Panc1 (cell line): ENCODE measurements at regions not wholly inside any gene's neighbourhood (a gene's known extent, or its start where the extent isn't known, plus 50 kb on each side); places are given as distances from the start of the nearest gene placed in this dataset.

ENCODE experiments used
- ATAC-seq: fragments of 200-7000 bp; cut with Tn5 transposase; 2 replicates; pipeline ENCODE4 v1.9.1; 2020; ENCODE audit warnings: mild to moderate bottlenecking, moderate library complexity
- BruUV-seq: library from RNA; stranded (reverse); fragments of 400-500 nt; replicated peaks from 2 replicates; lab custom pipeline; 2021; lab: Mats Ljungman, UMichigan
- CTCF ChIA-PET: fragments of 300-600 bp; sonication (Branson Sonifier 250); formaldehyde crosslinking; loops from one replicate; lab custom pipeline; 2022; ENCODE audit warnings: antibody characterized with exemption; lab: Charles Lee
- POLR2A ChIA-PET: fragments of 300-600 bp; sonication (Branson Sonifier 250); formaldehyde crosslinking; loops from one replicate; lab custom pipeline; 2022; ENCODE audit warnings: antibody characterized with exemption; lab: Charles Lee
- DNase-seq: peaks from one replicate; pipeline ENCODE4 v3.0.0-alpha.2; 2010; ENCODE audit warnings: low read depth, low spot score
- H3K27ac ChIP-seq: 2 replicates; pipeline ENCODE4 v1.5.1; 2011; ENCODE audit warnings: mild to moderate bottlenecking, low read length, inconsistent platforms
- H3K27me3 ChIP-seq: fragments of 200-500 bp; sonication (Bioruptor generic); 2 replicates; pipeline ENCODE4 v1.6.0; 2014; ENCODE audit warnings: low read length, inconsistent platforms; ENCODE audit not compliant: control insufficient read depth, insufficient read depth
- H3K36me3 ChIP-seq: fragments of 200-500 bp; sonication (Bioruptor generic); 2 replicates; pipeline ENCODE4 v1.5.1; 2014; ENCODE audit warnings: inconsistent platforms, mild to moderate bottlenecking, low read length, moderate library complexity; ENCODE audit not compliant: control insufficient read depth, insufficient read depth
- H3K4me1 ChIP-seq: 2 replicates; pipeline ENCODE4 v1.5.1; 2011; ENCODE audit warnings: inconsistent platforms, mild to moderate bottlenecking, low read length, moderate library complexity; ENCODE audit not compliant: control insufficient read depth, insufficient read depth
- H3K4me3 ChIP-seq, 2 experiments: 2 replicates each; pipeline ENCODE4 v1.5.1; 2011 to 2012; ENCODE audit warnings: low read depth in 2 of 2, low read length in 2 of 2, mild to moderate bottlenecking in 2 of 2, inconsistent platforms in 1 of 2, moderate library complexity in 1 of 2
- H3K9me3 ChIP-seq: fragments of 200-500 bp; sonication (Bioruptor generic); 2 replicates; pipeline ENCODE4 v1.5.1; 2014; ENCODE audit warnings: low read depth, mild to moderate bottlenecking, inconsistent platforms, low read length, moderate library complexity; ENCODE audit not compliant: control insufficient read depth, insufficient read depth
- CTCF ChIP-seq: fragments of 450-650 bp; IDR thresholded peaks from 2 replicates; pipeline ENCODE4 v1.5.1; 2017; ENCODE audit warnings: mild to moderate bottlenecking
- POLR2AphosphoS5 ChIP-seq: IDR thresholded peaks from 2 replicates; pipeline ENCODE4 v1.6.1; 2012; ENCODE audit warnings: mild to moderate bottlenecking, low read depth, low read length, moderate library complexity
- REST ChIP-seq, 2 experiments: IDR thresholded peaks; 2 replicates each; pipeline ENCODE4 v1.6.1; 2011 to 2012; ENCODE audit warnings: low read depth in 2 of 2, control low read depth in 1 of 2, low read length in 1 of 2, mild to moderate bottlenecking in 1 of 2, moderate library complexity in 1 of 2; ENCODE audit not compliant: insufficient read depth in 1 of 2
- SIN3A ChIP-seq: IDR thresholded peaks from 2 replicates; pipeline ENCODE4 v1.6.1; 2012; ENCODE audit warnings: low read depth, mild to moderate bottlenecking, low read length, moderate library complexity, borderline replicate concordance; ENCODE audit not compliant: insufficient read depth
- TCF7L2 ChIP-seq: IDR thresholded peaks from 2 replicates; pipeline ENCODE4 v1.6.1; 2011; ENCODE audit warnings: mild to moderate bottlenecking, low read depth, low read length, inconsistent platforms
- in situ Hi-C: cut with HindIII; loops from 2 replicates; pipeline ENCODE4 v1.10.0; 2016; ENCODE audit warnings: low sequenced_read_pairs, low pct_unique_long_range_greater_than_20kb
- intact Hi-C: fragments of 100-400 bp; cut with micrococcal nuclease; formaldehyde crosslinking; loops from one replicate; pipeline ENCODE4 v1.10.0; 2022; ENCODE audit not compliant: unreplicated experiment

GRCh38 chr6:23414051-23414445, 712.0 kb upstream of the NRSN1 start:
- POLR2A ChIA-PET: no interaction called here
- in situ Hi-C loops: no loop called here

GRCh38 chr6:23414922-23415321, 711.1 kb upstream of the NRSN1 start:
- no peak overlapping the region for H3K27ac ChIP-seq
- no peaks in the 10 kb centered on the region for H3K4me1 ChIP-seq
- in situ Hi-C loops (no loop called here), intact Hi-C loops (no loop called here)
- no peak overlapping the region for H3K4me3 ChIP-seq
- ChIA-PET POLR2A (no interaction called here), CTCF (interaction anchor here (0.7 kb wide), 1 partner anchor 445 kb away, joined by 3 read pairs; no protein-coding TSS in a partner anchor)
- no TSS peak for BruUV-seq
- ATAC-seq: no peak
- TF ChIP-seq CTCF (no peak), TCF7L2 (no peak), SIN3A (no peak), REST (IDR thresholded peaks at IDR 0.05; ENCODE audit: insufficient read depth in 1 of 2, low read depth in 2 of 2, low read length in 1 of 2) (no peak), POLR2AphosphoS5 (no peak)
- no peak for DNase-seq
- no peaks in the 10 kb centered on the region for H3K27me3 ChIP-seq
- H3K36me3 ChIP-seq: no peaks in the 10 kb centered on the region
- no peaks in the 10 kb centered on the region for H3K9me3 ChIP-seq

More at GRCh38 chr6:23414051-23414445, 712.0 kb upstream of the NRSN1 start:
- no peak for ATAC-seq
- intact Hi-C loops: no loop called here
- Histone ChIP-seq H3K9me3 (no peaks in the 10 kb centered on the region), H3K27ac (no peak overlapping the region), H3K36me3 (no peaks in the 10 kb centered on the region), H3K27me3 (no peaks in the 10 kb centered on the region), H3K4me3 (no peak overlapping the region), H3K4me1 (no peaks in the 10 kb centered on the region)
- CTCF ChIA-PET: interaction anchor here (0.6 kb wide), 2 partner anchors 1498 to 1818 kb away, joined by 3 read pairs; no protein-coding TSS in a partner anchor
- TF ChIP-seq CTCF (peak; percentile 26; the same call in 1 of the 2 replicates), SIN3A (no peak)
- DNase-seq: no peak
- no TSS peak for BruUV-seq
